B cell (primary cell): ENCODE measurements at regions not wholly inside any gene's neighbourhood (a gene's known extent, or its start where the extent isn't known, plus 50 kb on each side); places are given as distances from the start of the nearest gene placed in this dataset.

Source experiments
- EZH2 ChIP-seq: IDR thresholded peaks from 2 replicates; pipeline ENCODE4 v1.6.1; 2012; ENCODE audit warnings: borderline replicate concordance, low read depth, mild to moderate bottlenecking, moderate library complexity, low read length; ENCODE audit not compliant: insufficient read depth, poor library complexity, severe bottlenecking
- TF ChIP-seq, protein P1 (sequence below): fragments of 200-600 bp; IDR thresholded peaks from one replicate; pipeline ENCODE4 v1.8.0; 2022; ENCODE audit warnings: antibody characterized with exemption, mild to moderate bottlenecking

DNA sequence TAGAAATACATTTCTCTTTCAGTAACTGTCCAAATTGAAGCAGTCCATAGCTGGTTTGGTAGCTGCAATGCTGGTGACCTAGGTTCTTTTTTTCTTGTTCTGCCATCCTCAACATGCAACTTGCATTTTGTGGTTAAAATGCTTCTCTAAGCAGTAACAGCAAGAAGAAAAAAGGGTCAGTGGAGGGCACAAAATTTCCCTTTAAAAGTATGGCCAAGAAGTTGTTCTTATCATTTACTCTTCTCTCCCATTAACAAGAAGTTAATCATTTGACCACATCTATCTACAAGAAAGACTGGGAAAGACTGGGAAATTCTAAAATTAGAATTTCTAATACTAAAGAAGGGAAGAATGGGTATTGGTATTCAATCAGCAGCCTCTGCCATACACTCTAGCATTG is 569.9 kb downstream of the CPS1 start:
- TF ChIP-seq, protein P1, sequence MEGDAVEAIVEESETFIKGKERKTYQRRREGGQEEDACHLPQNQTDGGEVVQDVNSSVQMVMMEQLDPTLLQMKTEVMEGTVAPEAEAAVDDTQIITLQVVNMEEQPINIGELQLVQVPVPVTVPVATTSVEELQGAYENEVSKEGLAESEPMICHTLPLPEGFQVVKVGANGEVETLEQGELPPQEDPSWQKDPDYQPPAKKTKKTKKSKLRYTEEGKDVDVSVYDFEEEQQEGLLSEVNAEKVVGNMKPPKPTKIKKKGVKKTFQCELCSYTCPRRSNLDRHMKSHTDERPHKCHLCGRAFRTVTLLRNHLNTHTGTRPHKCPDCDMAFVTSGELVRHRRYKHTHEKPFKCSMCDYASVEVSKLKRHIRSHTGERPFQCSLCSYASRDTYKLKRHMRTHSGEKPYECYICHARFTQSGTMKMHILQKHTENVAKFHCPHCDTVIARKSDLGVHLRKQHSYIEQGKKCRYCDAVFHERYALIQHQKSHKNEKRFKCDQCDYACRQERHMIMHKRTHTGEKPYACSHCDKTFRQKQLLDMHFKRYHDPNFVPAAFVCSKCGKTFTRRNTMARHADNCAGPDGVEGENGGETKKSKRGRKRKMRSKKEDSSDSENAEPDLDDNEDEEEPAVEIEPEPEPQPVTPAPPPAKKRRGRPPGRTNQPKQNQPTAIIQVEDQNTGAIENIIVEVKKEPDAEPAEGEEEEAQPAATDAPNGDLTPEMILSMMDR: no peak
- no peak for TF ChIP-seq EZH2
